ENCODE measurements at regions not wholly inside any gene's neighbourhood (a gene's known extent, or its start where the extent isn't known, plus 50 kb on each side); places are given as distances from the start of the nearest gene placed in this dataset.

DNA sequence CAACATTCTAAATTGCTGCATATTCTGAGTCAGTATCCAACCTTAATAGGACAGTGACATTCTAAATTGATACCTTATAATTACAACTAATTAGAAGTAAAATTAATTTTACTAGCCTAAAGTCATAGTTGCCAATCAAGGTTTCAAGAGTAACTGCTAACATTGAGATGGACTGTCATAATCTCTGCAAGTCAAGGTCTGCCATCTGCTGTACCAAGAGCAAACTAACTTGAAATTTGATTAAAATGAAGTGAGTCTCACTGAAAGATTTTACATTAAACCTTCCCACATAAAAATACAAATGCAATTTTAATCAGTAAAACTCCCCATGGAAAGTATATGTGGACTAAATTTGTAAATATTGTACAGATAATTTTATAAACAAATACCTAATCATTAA lies 235.3 kb downstream of the PRDM9 start:
- no peaks in the 10 kb centered on the region for H4K20me1 ChIP-seq (ENCODE audit: insufficient read depth)
- H3K79me2 ChIP-seq (ENCODE audit: low read depth) = no peaks in the 10 kb centered on the region
- H3K4me1 ChIP-seq (replicated peaks; ENCODE audit: insufficient read depth) = no peaks in the 10 kb centered on the region
- 0 out of 2 replicates have a peak, but pooled peaks cover 4% of the 10 kb centered on the region for H3K9me2 ChIP-seq (ENCODE audit: insufficient read depth)
- no peaks in the 10 kb centered on the region for H3K9me3 ChIP-seq (ENCODE audit: insufficient read depth, low read depth)
- ChIA-PET CTCF (no interaction called here), POLR2A (ENCODE audit: unreplicated experiment) (no interaction called here)
- TF ChIP-seq EZH2 (IDR thresholded peaks at IDR 0.05; ENCODE audit: low read depth) (no peak), CTCF (conservative IDR thresholded peaks at IDR 0.05) (no peak)
- no peak for DNase-seq
- no peak overlapping the region for H3K27ac ChIP-seq
- intact Hi-C loops (cut with micrococcal nuclease; ENCODE audit: unreplicated experiment) = no loop called here
- no peaks in the 10 kb centered on the region for H3F3A ChIP-seq (ENCODE audit: insufficient read depth, low read depth)
- H3K36me3 ChIP-seq (ENCODE audit: low read depth) = no peaks in the 10 kb centered on the region
- no peak overlapping the region for H3K4me3 ChIP-seq
- no peak overlapping the region for H2AFZ ChIP-seq
- BruUV-seq (replicated peaks) = no TSS peak
- H3K27me3 ChIP-seq (ENCODE audit: insufficient read depth, low read depth) = no peaks in the 10 kb centered on the region
- H3K4me2 ChIP-seq = no peak overlapping the region

GRCh38 chr5:23755906-23756305 lies 248.5 kb downstream of the PRDM9 start:
- Histone ChIP-seq H3K4me1 (replicated peaks; ENCODE audit: insufficient read depth) (no peaks in the 10 kb centered on the region), H3K27me3 (ENCODE audit: insufficient read depth, low read depth) (no peaks in the 10 kb centered on the region), H3K79me2 (ENCODE audit: low read depth) (no peaks in the 10 kb centered on the region), H3K9me2 (ENCODE audit: insufficient read depth) (no peaks in the 10 kb centered on the region), H3K4me3 (no peak overlapping the region), H3K27ac (no peak overlapping the region), H3K36me3 (ENCODE audit: low read depth) (no peaks in the 10 kb centered on the region), H4K20me1 (ENCODE audit: insufficient read depth) (no peaks in the 10 kb centered on the region), H2AFZ (no peak overlapping the region), H3K4me2 (no peak overlapping the region), H3K9me3 (ENCODE audit: insufficient read depth, low read depth) (no peaks in the 10 kb centered on the region; the same call in 1 of the 2 replicates), H3F3A (ENCODE audit: insufficient read depth, low read depth) (no peaks in the 10 kb centered on the region)
- POLR2A ChIA-PET (ENCODE audit: unreplicated experiment) = no interaction called here
- no TSS peak for BruUV-seq (replicated peaks)
- no peak for DNase-seq
- CTCF ChIA-PET = no interaction called here
- TF ChIP-seq EZH2 (IDR thresholded peaks at IDR 0.05; ENCODE audit: low read depth) (no peak), CTCF (conservative IDR thresholded peaks at IDR 0.05) (no peak)
- intact Hi-C loops (cut with micrococcal nuclease; ENCODE audit: unreplicated experiment) = no loop called here

GRCh38 chr5:23756779-23757178 lies 249.4 kb downstream of the PRDM9 start:
- no peaks in the 10 kb centered on the region for H4K20me1 ChIP-seq (ENCODE audit: insufficient read depth)
- no peaks in the 10 kb centered on the region for H3K9me2 ChIP-seq (ENCODE audit: insufficient read depth)
- no peaks in the 10 kb centered on the region for H3K36me3 ChIP-seq (ENCODE audit: low read depth)
- TF ChIP-seq CTCF (conservative IDR thresholded peaks at IDR 0.05) = no peak
- TF ChIP-seq EZH2 (IDR thresholded peaks at IDR 0.05; ENCODE audit: low read depth) = no peak
- no peak overlapping the region for H2AFZ ChIP-seq
- BruUV-seq (replicated peaks) = no TSS peak
- H3K4me2 ChIP-seq = no peak overlapping the region
- ChIA-PET POLR2A (ENCODE audit: unreplicated experiment) (no interaction called here), CTCF (no interaction called here)
- DNase-seq = no peak
- H3K4me1 ChIP-seq (replicated peaks; ENCODE audit: insufficient read depth) = no peaks in the 10 kb centered on the region
- no peaks in the 10 kb centered on the region for H3K9me3 ChIP-seq (ENCODE audit: insufficient read depth, low read depth)
- no peaks in the 10 kb centered on the region for H3K79me2 ChIP-seq (ENCODE audit: low read depth)
- intact Hi-C loops (cut with micrococcal nuclease; ENCODE audit: unreplicated experiment) = no loop called here
- H3K27ac ChIP-seq = no peak overlapping the region
- H3K4me3 ChIP-seq = no peak overlapping the region
- no peaks in the 10 kb centered on the region for H3F3A ChIP-seq (ENCODE audit: insufficient read depth, low read depth)
- H3K27me3 ChIP-seq (ENCODE audit: insufficient read depth, low read depth) = no peaks in the 10 kb centered on the region

Measured in PC-9 (cell line).